ENCODE measurements at regions not wholly inside any gene's neighbourhood (a gene's known extent, or its start where the extent isn't known, plus 50 kb on each side); places are given as distances from the start of the nearest gene placed in this dataset.

- TF ChIP-seq CTCF (conservative IDR thresholded peaks at IDR 0.05; ENCODE audit: low read depth in 2 of 2) (no peak), POLR2AphosphoS5 (IDR thresholded peaks at IDR 0.05; ENCODE audit: low read depth) (no peak), REST (IDR thresholded peaks at IDR 0.05; ENCODE audit: unreplicated experiment) (no peak), ZNF331 (CRISPR knock-in tag; IDR thresholded peaks at IDR 0.05; ENCODE audit: low read depth) (no peak), CREB1 (CRISPR knock-in tag; IDR thresholded peaks at IDR 0.05; ENCODE audit: low read depth) (no peak), EZH2 (IDR thresholded peaks at IDR 0.05; ENCODE audit: low read depth, unreplicated experiment) (no peak), ETS1 (IDR thresholded peaks at IDR 0.05) (no peak)
These were observed 138.6 kb upstream of the CPEB2 start for GRCh38 chr4:14863418-14864364.

All from GM23338 (cell line).